ENCODE measurements at regions not wholly inside any gene's neighbourhood (a gene's known extent, or its start where the extent isn't known, plus 50 kb on each side); places are given as distances from the start of the nearest gene placed in this dataset.

GRCh38 chr13:53180684-53181083 is 152.1 kb downstream of the OLFM4 start:
- H3K9ac ChIP-seq (ENCODE audit: low read length): no peak overlapping the region
- H3K4me1 ChIP-seq (ENCODE audit: control insufficient read depth, low read depth, low read length): no peaks in the 10 kb centered on the region
- no peaks in the 10 kb centered on the region for H3K9me3 ChIP-seq (ENCODE audit: control insufficient read depth, low read depth, low read length)
- no peaks in the 10 kb centered on the region for H3K36me3 ChIP-seq (ENCODE audit: control insufficient read depth, low read depth, low read length)
- no peaks in the 10 kb centered on the region for H3K27me3 ChIP-seq (ENCODE audit: control insufficient read depth, insufficient read depth, low read length)
- no peak overlapping the region for H3K27ac ChIP-seq (ENCODE audit: low read length)
- H3K4me3 ChIP-seq (ENCODE audit: low read length): no peak overlapping the region

GRCh38 chr13:53182724-53183123 is 154.1 kb downstream of the OLFM4 start:
- H3K27me3 ChIP-seq (ENCODE audit: control insufficient read depth, insufficient read depth, low read length): no peaks in the 10 kb centered on the region
- H3K27ac ChIP-seq (ENCODE audit: low read length): no peak overlapping the region
- H3K9ac ChIP-seq (ENCODE audit: low read length): no peak overlapping the region
- H3K36me3 ChIP-seq (ENCODE audit: control insufficient read depth, low read depth, low read length): no peaks in the 10 kb centered on the region
- H3K9me3 ChIP-seq (ENCODE audit: control insufficient read depth, low read depth, low read length): no peaks in the 10 kb centered on the region
- no peak overlapping the region for H3K4me3 ChIP-seq (ENCODE audit: low read length)
- no peaks in the 10 kb centered on the region for H3K4me1 ChIP-seq (ENCODE audit: control insufficient read depth, low read depth, low read length)

- H3K4me1 ChIP-seq (ENCODE audit: control insufficient read depth, low read depth, low read length): peaks cover 5% of the 10 kb centered on the region
- H3K9me3 ChIP-seq (ENCODE audit: control insufficient read depth, low read depth, low read length): no peaks in the 10 kb centered on the region
- no peak overlapping the region for H3K4me3 ChIP-seq (ENCODE audit: low read length)
- no peaks in the 10 kb centered on the region for H3K36me3 ChIP-seq (ENCODE audit: control insufficient read depth, low read depth, low read length)
- no peak overlapping the region for H3K27ac ChIP-seq (ENCODE audit: low read length)
- H3K27me3 ChIP-seq (ENCODE audit: control insufficient read depth, insufficient read depth, low read length): no peaks in the 10 kb centered on the region
- H3K9ac ChIP-seq (ENCODE audit: low read length): no peak overlapping the region
Observed at GRCh38 chr13:53188120-53188519, 159.5 kb downstream of the OLFM4 start.

- Histone ChIP-seq H3K27me3 (ENCODE audit: control insufficient read depth, insufficient read depth, low read length) (no peaks in the 10 kb centered on the region), H3K4me3 (ENCODE audit: low read length) (no peak overlapping the region), H3K9ac (ENCODE audit: low read length) (no peak overlapping the region), H3K36me3 (ENCODE audit: control insufficient read depth, low read depth, low read length) (no peaks in the 10 kb centered on the region), H3K9me3 (ENCODE audit: control insufficient read depth, low read depth, low read length) (no peaks in the 10 kb centered on the region), H3K27ac (ENCODE audit: low read length) (no peak overlapping the region), H3K4me1 (ENCODE audit: control insufficient read depth, low read depth, low read length) (peaks cover 5% of the 10 kb centered on the region)
Observed at GRCh38 chr13:53189162-53189561, 160.5 kb downstream of the OLFM4 start.

GRCh38 chr13:53191091-53191490 is 162.5 kb downstream of the OLFM4 start:
- Histone ChIP-seq H3K27me3 (ENCODE audit: control insufficient read depth, insufficient read depth, low read length) (no peaks in the 10 kb centered on the region), H3K9me3 (ENCODE audit: control insufficient read depth, low read depth, low read length) (no peaks in the 10 kb centered on the region), H3K4me1 (ENCODE audit: control insufficient read depth, low read depth, low read length) (peaks cover 5% of the 10 kb centered on the region), H3K27ac (ENCODE audit: low read length) (no peak overlapping the region), H3K9ac (ENCODE audit: low read length) (no peak overlapping the region), H3K4me3 (ENCODE audit: low read length) (no peak overlapping the region), H3K36me3 (ENCODE audit: control insufficient read depth, low read depth, low read length) (no peaks in the 10 kb centered on the region)

- H3K9me3 ChIP-seq (ENCODE audit: control insufficient read depth, low read depth, low read length): no peaks in the 10 kb centered on the region
- peaks cover 23% of the 10 kb centered on the region for H3K27me3 ChIP-seq (ENCODE audit: control insufficient read depth, insufficient read depth, low read length)
- H3K4me1 ChIP-seq (ENCODE audit: control insufficient read depth, low read depth, low read length): no peaks in the 10 kb centered on the region
- no peak overlapping the region for H3K9ac ChIP-seq (ENCODE audit: low read length)
- no peaks in the 10 kb centered on the region for H3K36me3 ChIP-seq (ENCODE audit: control insufficient read depth, low read depth, low read length)
- H3K4me3 ChIP-seq (ENCODE audit: low read length): no peak overlapping the region
- no peak overlapping the region for H3K27ac ChIP-seq (ENCODE audit: low read length)
Observed at GRCh38 chr13:53197424-53197823, 168.8 kb downstream of the OLFM4 start.

- H3K27ac ChIP-seq (ENCODE audit: low read length): no peak overlapping the region
- H3K36me3 ChIP-seq (ENCODE audit: control insufficient read depth, low read depth, low read length): no peaks in the 10 kb centered on the region
- no peaks in the 10 kb centered on the region for H3K9me3 ChIP-seq (ENCODE audit: control insufficient read depth, low read depth, low read length)
- H3K4me3 ChIP-seq (ENCODE audit: low read length): no peak overlapping the region
- H3K4me1 ChIP-seq (ENCODE audit: control insufficient read depth, low read depth, low read length): no peaks in the 10 kb centered on the region
- peaks cover 23% of the 10 kb centered on the region for H3K27me3 ChIP-seq (ENCODE audit: control insufficient read depth, insufficient read depth, low read length)
- no peak overlapping the region for H3K9ac ChIP-seq (ENCODE audit: low read length)
Observed at GRCh38 chr13:53198017-53198416, 169.4 kb downstream of the OLFM4 start.

- Histone ChIP-seq H3K9ac (ENCODE audit: low read length) (no peak overlapping the region), H3K27me3 (ENCODE audit: control insufficient read depth, insufficient read depth, low read length) (peaks cover 23% of the 10 kb centered on the region), H3K4me3 (ENCODE audit: low read length) (no peak overlapping the region), H3K36me3 (ENCODE audit: control insufficient read depth, low read depth, low read length) (no peaks in the 10 kb centered on the region), H3K4me1 (ENCODE audit: control insufficient read depth, low read depth, low read length) (no peaks in the 10 kb centered on the region), H3K27ac (ENCODE audit: low read length) (no peak overlapping the region), H3K9me3 (ENCODE audit: control insufficient read depth, low read depth, low read length) (no peaks in the 10 kb centered on the region)
Observed at GRCh38 chr13:53198736-53199135, 170.1 kb downstream of the OLFM4 start.

GRCh38 chr13:53200075-53200474 is 171.5 kb downstream of the OLFM4 start:
- Histone ChIP-seq H3K9ac (ENCODE audit: low read length) (no peak overlapping the region), H3K4me3 (ENCODE audit: low read length) (no peak overlapping the region), H3K36me3 (ENCODE audit: control insufficient read depth, low read depth, low read length) (no peaks in the 10 kb centered on the region), H3K27ac (ENCODE audit: low read length) (no peak overlapping the region), H3K27me3 (ENCODE audit: control insufficient read depth, insufficient read depth, low read length) (peaks cover 23% of the 10 kb centered on the region), H3K9me3 (ENCODE audit: control insufficient read depth, low read depth, low read length) (no peaks in the 10 kb centered on the region), H3K4me1 (ENCODE audit: control insufficient read depth, low read depth, low read length) (no peaks in the 10 kb centered on the region)

GRCh38 chr13:53200498-53201453 is 172.2 kb downstream of the OLFM4 start:
- Histone ChIP-seq H3K36me3 (ENCODE audit: control insufficient read depth, low read depth, low read length) (no peaks in the 10 kb centered on the region), H3K27ac (ENCODE audit: low read length) (no peak overlapping the region), H3K4me3 (ENCODE audit: low read length) (peak overlapping the region; percentile 33), H3K9me3 (ENCODE audit: control insufficient read depth, low read depth, low read length) (no peaks in the 10 kb centered on the region), H3K27me3 (ENCODE audit: control insufficient read depth, insufficient read depth, low read length) (peaks cover 23% of the 10 kb centered on the region), H3K4me1 (ENCODE audit: control insufficient read depth, low read depth, low read length) (no peaks in the 10 kb centered on the region), H3K9ac (ENCODE audit: low read length) (no peak overlapping the region)

- no peak overlapping the region for H3K9ac ChIP-seq (ENCODE audit: low read length)
- no peak overlapping the region for H3K4me3 ChIP-seq (ENCODE audit: low read length)
- H3K9me3 ChIP-seq (ENCODE audit: control insufficient read depth, low read depth, low read length): no peaks in the 10 kb centered on the region
- H3K36me3 ChIP-seq (ENCODE audit: control insufficient read depth, low read depth, low read length): no peaks in the 10 kb centered on the region
- no peak overlapping the region for H3K27ac ChIP-seq (ENCODE audit: low read length)
- H3K27me3 ChIP-seq (ENCODE audit: control insufficient read depth, insufficient read depth, low read length): peaks cover 23% of the 10 kb centered on the region
- H3K4me1 ChIP-seq (ENCODE audit: control insufficient read depth, low read depth, low read length): no peaks in the 10 kb centered on the region
Observed at GRCh38 chr13:53201454-53202225, 173.0 kb downstream of the OLFM4 start.

Measured in iPS-18a (cell line).